ENCODE measurements at regions not wholly inside any gene's neighbourhood (a gene's known extent, or its start where the extent isn't known, plus 50 kb on each side); places are given as distances from the start of the nearest gene placed in this dataset.

- no peak for TF ChIP-seq TAF1 (IDR thresholded peaks at IDR 0.05; ENCODE audit: low read depth, low read length)
- TF ChIP-seq POLR2AphosphoS5 (IDR thresholded peaks at IDR 0.05; ENCODE audit: low read depth, low read length) = no peak
- no peak for TF ChIP-seq POLR2A (IDR thresholded peaks at IDR 0.05; ENCODE audit: low read depth, low read length)
- TF ChIP-seq SPI1 (IDR thresholded peaks at IDR 0.05; ENCODE audit: low read depth, low read length) = no peak
- TF ChIP-seq POU2F2 (IDR thresholded peaks at IDR 0.05; ENCODE audit: low read depth, low read length) = no peak
- no peak for TF ChIP-seq PAX5 (IDR thresholded peaks at IDR 0.05; ENCODE audit: insufficient read depth, low read length, severe bottlenecking)
These were observed 336.6 kb upstream of the API5 start for GRCh38 chr11:42975180-42975529.

Measured in GM12891 (cell line).